Middle frontal gyrus (tissue), 1 donor: ENCODE measurements at regions not wholly inside any gene's neighbourhood (a gene's known extent, or its start where the extent isn't known, plus 50 kb on each side); places are given as distances from the start of the nearest gene placed in this dataset.

Experiments used
- DNase-seq: peaks from one replicate; pipeline ENCODE4 v3.0.0-alpha.2; 2015; ENCODE audit warnings: low spot score; ENCODE audit errors: extremely low spot score

- DNase-seq = no peak
Measured at GRCh38 chr4:59837751-59838150, 1362.4 kb upstream of the ADGRL3 start.

GRCh38 chr4:59838236-59838635 is 1361.9 kb upstream of the ADGRL3 start:
- no peak for DNase-seq

- no peak for DNase-seq
Measured at GRCh38 chr4:59841698-59842097, 1358.4 kb upstream of the ADGRL3 start.

GRCh38 chr4:59848457-59848856 is 1351.7 kb upstream of the ADGRL3 start:
- no peak for DNase-seq

- DNase-seq = no peak
Measured at GRCh38 chr4:59855630-59856352, 1344.3 kb upstream of the ADGRL3 start.

- no peak for DNase-seq
Measured at GRCh38 chr4:59869056-59869455, 1331.1 kb upstream of the ADGRL3 start.

GRCh38 chr4:59869559-59869958 is 1330.6 kb upstream of the ADGRL3 start:
- DNase-seq = no peak

- no peak for DNase-seq
Measured at GRCh38 chr4:59881632-59882031, 1318.5 kb upstream of the ADGRL3 start.

GRCh38 chr4:59904331-59904730 is 1295.8 kb upstream of the ADGRL3 start:
- no peak for DNase-seq

- no peak for DNase-seq
Measured at GRCh38 chr4:59920416-59920815, 1279.7 kb upstream of the ADGRL3 start.

- DNase-seq = no peak
Measured at GRCh38 chr4:59925290-59925689, 1274.8 kb upstream of the ADGRL3 start.

- DNase-seq = no peak
Measured at GRCh38 chr4:59936566-59936965, 1263.6 kb upstream of the ADGRL3 start.

GRCh38 chr4:59938166-59938565 is 1262.0 kb upstream of the ADGRL3 start:
- DNase-seq = no peak

GRCh38 chr4:59945277-59945676 is 1254.8 kb upstream of the ADGRL3 start:
- DNase-seq = no peak

GRCh38 chr4:59945716-59946115 is 1254.4 kb upstream of the ADGRL3 start:
- DNase-seq = no peak

- no peak for DNase-seq
Measured at GRCh38 chr4:59956366-59956765, 1243.8 kb upstream of the ADGRL3 start.

- DNase-seq = no peak
Measured at GRCh38 chr4:59960143-59960542, 1240.0 kb upstream of the ADGRL3 start.

GRCh38 chr4:59966758-59967157 is 1233.4 kb upstream of the ADGRL3 start:
- no peak for DNase-seq

- no peak for DNase-seq
Measured at GRCh38 chr4:59968796-59969195, 1231.3 kb upstream of the ADGRL3 start.

GRCh38 chr4:59969909-59970308 is 1230.2 kb upstream of the ADGRL3 start:
- DNase-seq = no peak

GRCh38 chr4:59971952-59972351 is 1228.2 kb upstream of the ADGRL3 start:
- DNase-seq = no peak

GRCh38 chr4:59973492-59973891 is 1226.6 kb upstream of the ADGRL3 start:
- DNase-seq = no peak

- no peak for DNase-seq
Measured at GRCh38 chr4:59979061-59979460, 1221.1 kb upstream of the ADGRL3 start.

- DNase-seq = no peak
Measured at GRCh38 chr4:59983852-59984251, 1216.3 kb upstream of the ADGRL3 start.
